HG03025 (cell line): ENCODE measurements at regions not wholly inside any gene's neighbourhood (a gene's known extent, or its start where the extent isn't known, plus 50 kb on each side); places are given as distances from the start of the nearest gene placed in this dataset.

ENCODE experiments used
- ATAC-seq: cut with Tn5 transposase; IDR thresholded peaks from one replicate; pipeline ENCODE4 v1.9.1; 2021; ENCODE audit warnings: mild to moderate bottlenecking, moderate library complexity; ENCODE audit not compliant: unreplicated experiment, low FRiP score

DNA sequence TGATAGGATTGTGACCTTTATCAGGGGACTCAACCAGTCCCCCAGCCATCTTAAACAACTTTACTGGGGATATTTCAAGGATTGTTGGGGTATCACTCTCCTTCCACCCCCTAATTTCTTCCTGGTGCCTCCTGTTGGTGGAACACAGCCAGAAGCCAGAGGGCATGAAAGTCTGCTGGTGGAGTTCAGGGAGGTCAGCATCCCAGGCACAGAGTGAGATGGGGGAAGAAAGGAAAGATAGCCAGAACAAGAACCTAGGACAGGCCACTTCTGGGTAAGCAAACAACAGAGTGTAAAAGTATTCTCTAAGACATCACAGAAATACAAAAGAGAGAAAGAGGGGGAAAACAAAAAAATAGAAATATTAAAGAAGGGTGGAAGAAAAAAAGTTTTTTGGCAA is 101.8 kb downstream of the SPRY2 start:
- ATAC-seq, result no peak

DNA sequence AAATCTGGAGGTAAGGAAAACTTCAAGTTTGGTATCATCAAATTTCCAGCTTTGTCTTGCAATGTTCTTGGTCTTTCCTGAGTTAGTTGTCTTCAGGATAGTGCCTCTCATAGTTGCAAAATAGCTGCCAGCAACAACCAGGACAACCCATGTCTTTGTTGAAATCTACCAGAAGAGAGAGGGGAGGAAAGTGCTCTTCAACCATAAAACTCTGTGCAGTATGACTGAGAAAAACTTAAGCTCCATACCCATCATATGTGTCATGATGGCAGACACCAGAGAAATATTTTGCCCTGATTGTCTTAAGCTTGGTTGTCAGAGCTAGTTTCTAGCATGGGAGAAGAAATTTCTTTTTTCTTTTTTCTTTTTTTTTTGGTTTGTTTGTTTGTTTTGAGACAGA is 103.3 kb downstream of the SPRY2 start:
- no peak for ATAC-seq

DNA sequence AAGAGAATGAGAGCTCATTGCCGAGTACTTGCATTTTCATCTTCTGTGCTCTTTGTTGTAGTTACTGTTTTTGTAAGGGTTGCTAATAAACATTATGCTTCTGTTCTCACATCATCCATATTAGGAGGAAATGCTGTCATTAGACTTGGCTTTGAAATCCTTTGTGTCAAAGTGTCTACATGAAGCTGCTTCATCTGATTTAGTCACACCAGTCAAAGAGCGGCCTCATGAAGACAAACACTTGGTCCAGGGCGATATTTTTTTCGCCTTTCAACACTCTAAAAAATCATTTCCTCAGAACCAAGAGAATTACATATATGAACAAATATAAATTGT is 105.0 kb downstream of the SPRY2 start:
- no peak for ATAC-seq

DNA sequence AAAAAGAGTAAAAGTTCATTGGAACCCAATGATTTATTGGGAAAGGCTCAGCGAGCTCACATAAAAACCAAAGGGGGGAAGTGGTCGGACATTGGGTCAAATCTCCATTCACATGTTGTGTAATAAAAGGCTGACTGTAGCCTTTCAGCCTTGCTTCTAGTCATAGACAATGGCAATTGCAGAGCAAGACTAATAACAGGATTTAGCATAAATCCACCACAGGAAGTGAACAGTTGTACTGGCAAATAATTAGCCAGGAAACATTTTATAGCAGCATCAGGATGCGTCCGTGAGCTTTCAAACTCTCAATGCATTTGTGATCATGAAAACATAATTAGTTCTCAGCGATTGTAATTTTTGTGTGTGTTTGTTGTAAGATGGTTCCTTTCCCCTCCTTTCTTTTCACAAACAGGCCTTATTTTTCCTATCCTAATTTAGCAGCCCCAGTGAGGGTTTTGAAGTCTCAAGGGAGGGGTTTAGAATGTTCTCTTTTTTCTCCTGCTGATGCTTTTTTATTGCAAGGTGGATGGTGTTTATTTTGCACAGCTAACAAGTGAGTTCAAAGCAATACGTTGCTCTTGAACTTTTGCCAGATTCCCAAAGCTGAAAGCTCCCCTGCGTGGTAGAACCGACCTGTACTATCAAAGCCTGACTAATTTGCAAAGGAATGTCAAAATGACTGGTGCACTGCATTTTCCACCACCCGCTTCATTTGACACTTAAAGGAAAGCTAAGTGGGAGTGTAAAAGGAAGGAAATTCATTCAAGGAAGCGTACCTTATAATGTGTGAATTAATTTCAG is 105.6 kb downstream of the SPRY2 start:
- ATAC-seq, result no peak

DNA sequence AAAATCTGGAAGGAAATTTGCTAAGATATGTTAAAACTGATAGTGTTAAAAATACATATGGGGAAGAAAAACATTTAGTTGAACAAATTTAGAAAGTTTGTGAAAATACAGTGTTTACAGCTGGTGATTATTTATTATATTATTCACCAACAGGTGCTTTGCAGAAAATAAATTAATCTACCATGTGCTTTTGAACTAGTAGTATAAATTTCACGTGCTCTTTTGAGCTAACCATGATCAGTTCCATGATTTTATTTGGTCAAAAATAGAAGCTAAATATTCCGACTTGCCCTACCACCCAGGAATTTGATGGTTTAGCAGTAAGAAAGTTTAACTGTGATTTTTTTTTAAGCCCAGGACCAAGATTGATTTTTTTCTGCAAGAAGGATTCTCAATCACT is 113.3 kb downstream of the SPRY2 start:
- ATAC-seq, result no peak

DNA sequence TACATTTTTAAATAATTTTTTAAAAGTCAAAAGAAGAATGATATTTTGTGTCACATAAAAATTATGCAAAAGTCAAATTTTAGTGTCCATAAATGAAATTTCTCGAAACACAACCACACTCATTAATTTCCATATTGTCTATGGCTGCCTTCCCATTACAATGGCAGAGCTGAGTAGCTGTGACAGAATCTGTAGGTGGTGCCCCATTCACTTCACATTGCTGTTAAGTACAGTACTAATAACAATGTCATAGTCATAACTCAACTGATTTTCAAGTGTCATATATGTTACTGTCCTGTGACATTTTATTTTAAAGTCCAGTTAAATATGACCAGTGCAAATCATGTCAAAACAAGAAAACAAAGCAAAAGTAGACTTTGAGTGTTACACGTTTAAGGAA is 114.3 kb downstream of the SPRY2 start:
- no peak for ATAC-seq

DNA sequence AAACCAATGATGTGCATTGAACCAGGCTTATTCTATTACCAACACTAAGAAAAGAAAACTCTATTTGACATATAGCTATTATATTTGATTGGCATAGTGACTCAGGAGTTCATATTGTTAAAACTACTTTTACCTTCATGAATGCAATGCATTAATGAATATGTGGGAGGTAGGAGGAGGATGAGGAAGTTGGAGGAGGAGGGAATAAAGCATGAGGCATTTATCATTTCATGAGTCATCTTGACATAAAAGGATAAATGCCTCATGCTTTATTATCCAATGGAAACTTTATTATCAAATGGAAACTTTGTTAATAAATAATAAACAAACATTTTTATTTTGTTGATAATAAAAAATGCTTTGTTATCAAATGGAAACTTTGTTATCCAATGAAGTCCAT is 116.5 kb downstream of the SPRY2 start:
- no peak for ATAC-seq

DNA sequence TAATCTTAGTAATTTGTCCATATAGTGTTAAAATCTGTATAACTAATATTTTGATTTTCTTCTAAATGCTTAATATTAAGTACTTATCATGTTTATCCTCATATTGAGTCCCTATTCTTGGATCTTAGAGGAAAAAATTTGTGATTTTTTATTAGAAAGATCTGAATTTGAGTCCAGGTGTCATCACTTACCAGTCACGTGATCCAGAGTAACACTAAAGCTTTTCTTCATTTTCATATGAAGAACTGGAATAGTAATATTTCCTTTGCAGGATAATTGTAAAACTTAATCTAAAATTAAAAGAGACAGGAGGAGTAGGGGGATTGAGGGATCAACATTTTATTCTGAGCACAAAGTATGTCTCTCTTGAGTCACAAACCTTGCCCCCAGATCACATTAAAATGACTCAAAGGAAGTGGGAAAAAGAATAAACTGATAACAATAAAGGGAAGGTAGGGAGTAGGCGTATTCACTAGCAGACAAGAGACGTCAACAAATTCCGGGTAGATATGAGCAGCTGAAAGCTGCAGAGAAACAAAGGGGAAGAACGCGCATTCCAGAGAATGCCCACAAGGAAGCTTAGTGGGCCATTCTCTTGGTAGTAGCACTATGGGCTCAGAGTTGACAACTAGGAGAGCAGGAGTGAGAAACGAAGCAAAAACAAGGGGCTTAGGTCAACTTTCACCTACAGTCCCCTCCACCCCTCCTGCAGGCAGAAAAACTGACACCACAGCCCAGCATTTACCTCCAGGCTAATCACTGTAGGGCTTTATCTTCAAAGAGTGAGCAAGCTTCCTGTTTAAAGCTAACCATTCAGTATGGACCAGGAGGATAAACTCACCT is 123.1 kb downstream of the SPRY2 start:
- ATAC-seq, result no peak

DNA sequence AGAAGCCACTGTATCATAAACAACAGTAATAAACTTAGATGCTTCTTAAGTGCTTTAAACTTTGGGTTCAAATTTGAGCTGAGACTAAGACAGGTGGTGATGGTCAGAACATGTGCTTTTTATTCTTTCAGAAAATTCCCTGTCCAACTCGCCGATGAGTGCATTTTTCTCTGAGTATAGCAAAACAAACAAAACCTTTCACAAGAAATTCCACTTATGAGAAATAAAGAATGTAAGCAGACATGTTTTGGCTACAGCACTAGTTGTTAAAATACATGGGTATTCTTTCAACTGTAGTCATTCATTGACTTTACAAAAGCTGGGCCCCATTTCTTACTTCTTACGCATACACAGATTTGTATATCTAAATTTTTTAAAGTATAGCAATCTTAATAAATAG is 125.6 kb downstream of the SPRY2 start:
- ATAC-seq, result no peak

DNA sequence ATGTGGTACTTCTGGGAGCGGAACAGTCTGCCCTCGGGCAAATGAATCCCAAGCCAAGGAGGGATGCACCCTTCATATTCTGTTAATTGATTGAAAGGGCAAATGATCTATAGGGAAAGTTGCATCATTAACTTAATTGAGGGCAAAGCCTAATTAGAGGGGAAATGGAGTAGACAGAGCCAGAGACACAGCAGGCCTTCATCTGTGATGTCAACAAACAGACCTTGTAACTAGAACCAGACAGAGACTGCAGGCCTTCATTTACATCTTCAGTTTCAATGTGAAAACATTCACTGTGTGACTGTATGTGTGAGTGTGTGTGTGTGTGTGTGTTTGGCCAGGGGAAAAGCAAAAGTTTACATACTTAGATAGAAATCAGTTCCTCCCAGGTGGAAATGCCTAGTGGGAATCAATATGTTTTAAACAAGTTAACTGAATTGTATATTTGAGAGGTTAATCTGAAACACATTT is 126.4 kb downstream of the SPRY2 start:
- ATAC-seq, result no peak

DNA sequence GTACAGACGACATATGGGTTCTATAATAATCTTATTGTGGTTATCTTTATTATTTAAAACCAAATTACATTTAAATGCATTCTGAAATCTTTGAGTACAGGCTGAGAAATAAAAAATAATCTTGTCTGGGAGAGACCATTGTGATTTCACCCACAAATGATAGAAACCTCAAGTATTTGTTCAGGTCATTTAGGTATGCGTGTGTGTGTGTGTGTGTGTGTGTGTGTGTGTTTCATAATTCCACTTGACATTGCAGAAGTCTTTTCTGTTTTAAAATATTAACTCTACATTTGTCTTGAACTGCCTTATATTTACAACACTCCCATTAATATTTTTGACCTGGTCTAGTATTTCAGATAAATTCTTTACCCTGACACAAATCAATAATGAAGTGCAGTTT is 126.9 kb downstream of the SPRY2 start:
- no peak for ATAC-seq

DNA sequence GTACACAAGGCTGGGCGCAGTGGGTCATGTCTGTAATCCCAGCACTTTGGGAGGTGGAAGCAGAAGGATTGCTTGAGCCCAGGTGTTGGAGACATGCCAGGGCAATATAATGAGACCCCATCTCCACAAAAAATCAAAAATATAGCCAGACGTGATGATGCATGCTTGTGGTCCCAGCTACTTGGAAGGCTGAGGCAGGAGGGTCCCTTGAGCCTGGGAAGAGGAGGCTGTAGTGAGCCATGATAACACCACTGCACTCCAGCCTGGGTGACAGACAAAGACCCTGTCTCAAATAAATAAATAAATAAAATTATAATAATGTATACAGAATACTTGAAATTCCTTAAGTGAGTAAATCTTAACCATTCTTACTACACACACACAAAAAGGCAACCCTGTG is 127.7 kb downstream of the SPRY2 start:
- no peak for ATAC-seq

DNA sequence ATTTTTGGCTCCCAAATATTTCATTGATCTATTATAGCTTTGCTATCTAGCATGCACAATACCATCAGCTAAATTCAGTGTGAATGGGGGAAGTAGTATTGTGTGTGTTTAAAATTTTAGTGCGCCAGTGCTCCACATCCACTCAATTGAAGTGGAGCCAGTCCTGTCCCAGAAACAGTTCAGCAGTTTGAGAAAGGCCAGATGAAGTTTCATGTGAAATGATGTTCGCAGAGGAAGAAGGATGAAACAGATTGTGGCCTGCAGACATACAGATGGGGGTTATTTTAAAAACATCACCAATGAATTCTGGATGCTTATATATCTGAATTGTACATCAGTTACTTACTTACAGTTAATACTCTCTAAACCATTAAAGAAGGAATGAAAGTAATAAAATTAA is 129.4 kb downstream of the SPRY2 start:
- ATAC-seq, result no peak

DNA sequence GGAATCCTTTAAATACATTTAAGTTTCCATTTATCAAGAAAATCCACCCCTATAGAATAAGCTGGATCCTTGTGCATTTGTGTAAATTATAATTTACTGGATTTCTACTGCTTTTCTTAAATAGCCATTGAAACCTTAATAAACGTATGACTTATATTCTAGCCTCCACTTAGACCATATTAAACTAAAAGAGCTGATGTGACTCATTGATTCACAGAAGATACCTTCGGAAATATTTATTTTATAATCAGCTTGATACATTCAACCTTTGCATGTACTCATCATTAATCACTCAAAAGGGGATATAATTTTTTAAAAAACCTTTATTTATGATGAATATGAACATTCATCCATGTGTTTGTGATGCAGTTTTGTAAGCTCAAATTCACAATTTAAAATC is 136.3 kb downstream of the SPRY2 start:
- ATAC-seq, result no peak

DNA sequence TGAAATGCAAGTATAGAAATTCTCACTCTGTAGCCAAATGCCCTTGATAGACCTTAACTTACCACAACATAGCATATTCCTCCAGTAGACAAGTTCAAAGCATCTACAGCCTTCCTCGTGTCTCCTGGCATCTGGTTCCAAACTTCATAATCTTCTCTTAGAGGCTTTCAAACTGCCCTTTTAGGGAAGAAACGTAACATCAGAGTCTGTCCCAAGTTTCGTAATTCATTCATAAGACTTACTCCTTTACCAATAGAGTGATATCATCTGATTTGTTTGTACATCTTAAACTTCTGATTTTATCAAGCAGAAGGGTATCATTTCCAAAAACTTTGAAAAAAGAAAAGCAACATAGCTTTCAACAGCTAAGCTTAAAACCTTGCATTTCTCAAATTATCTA is 137.4 kb downstream of the SPRY2 start:
- ATAC-seq, result no peak

DNA sequence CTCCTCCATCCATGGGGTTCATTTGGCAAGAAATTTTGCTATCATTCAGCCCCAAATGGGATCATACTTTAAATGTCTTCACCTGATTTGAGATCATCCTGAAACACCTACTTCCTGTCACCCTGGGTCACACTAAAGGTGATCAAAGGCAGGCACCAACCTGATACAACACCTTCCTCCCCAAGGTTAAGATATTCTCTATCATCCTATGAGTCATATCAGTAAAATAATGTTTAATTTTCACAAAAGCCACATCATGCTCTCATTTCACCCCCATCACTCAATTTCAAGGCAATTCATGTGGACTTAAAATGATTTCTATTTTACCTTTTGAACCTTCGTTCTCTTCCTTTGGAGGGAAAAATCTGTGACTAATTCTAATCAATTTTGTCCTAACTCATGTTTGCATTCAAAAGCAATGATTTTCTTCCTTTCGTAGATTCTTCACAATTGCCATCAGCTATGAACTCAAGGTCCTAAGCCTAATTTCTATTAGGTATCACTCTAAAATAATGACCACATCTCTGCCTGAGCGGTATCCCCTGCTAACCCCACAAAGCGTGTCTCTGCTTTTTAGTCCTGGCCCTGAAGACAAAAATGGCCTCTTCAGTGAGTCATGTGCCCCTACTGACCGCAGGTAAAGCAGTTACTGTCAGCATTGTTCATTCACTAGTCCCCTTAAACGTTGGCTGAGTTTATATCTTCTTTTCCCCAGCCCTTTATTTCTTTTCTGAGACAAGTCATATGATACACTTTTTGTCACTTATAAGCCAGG is 139.0 kb downstream of the SPRY2 start:
- no peak for ATAC-seq

DNA sequence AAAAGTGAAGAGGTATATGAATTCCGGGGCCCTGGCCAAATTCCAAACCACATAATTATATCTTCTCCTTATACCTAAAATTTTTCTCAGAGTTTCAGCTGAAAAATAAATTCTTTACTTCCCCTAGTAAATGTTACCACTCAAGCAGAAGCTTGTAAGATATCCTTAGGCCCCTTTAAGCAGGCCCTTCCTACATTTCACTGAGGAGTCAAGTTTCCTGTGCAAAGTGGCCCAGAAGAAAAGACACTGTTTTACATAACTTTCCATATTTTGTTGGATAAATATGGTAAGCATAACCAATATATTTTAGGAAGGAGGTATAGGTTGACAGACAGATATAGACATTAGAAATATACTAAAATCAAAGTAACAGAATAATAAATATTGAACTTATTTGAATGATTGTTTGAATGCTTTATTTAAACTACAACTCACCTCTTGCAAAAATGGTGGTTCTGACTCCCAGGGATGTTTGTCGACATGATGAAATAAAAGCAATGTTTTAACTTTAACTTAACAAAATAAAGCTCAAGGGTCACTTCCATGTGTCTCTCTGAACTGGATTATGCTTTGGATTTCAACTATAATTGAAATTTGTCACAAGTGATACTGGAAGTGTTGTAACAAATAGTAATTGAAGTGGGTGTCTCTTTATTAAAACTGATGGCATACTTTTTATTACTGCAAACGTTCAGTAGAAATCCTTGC is 141.2 kb downstream of the SPRY2 start:
- no peak for ATAC-seq

DNA sequence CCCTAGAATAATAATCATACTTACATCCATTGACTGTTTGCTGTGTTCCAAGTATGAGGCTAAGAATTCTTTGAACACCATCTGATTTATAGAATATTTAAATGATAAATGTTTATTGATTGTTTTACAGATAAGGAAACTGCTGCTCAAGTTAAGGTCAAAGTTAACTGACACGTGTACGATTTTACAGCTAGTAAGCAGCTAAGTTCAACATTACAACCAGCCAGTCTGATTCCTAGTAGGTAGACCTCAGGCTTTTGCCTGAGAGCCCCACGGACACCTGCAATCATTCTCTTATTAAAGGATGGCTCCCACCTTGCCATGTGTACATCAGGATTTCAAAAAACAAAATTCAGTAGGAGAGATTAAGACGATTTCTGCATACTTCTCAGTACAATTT is 141.9 kb downstream of the SPRY2 start:
- no peak for ATAC-seq

DNA sequence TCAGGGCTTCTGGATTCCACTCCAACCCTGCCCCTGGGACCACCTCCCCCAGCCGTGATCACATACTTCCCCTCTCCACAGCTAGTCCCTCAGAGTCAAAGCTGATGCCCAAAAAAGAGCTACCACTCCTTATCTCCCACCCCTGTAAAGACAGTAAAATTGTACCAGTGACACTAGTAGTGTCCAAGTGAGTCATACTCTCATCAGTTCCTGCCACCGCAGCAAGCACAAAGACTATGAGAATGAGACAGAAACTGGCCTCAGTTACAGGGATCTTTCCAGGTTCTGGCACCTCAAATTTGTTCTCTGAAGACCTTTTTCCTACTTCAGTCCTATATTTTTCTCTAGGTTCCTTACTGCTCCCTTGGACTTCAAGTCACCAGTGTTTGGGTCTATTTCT is 144.2 kb downstream of the SPRY2 start:
- ATAC-seq, result no peak

DNA sequence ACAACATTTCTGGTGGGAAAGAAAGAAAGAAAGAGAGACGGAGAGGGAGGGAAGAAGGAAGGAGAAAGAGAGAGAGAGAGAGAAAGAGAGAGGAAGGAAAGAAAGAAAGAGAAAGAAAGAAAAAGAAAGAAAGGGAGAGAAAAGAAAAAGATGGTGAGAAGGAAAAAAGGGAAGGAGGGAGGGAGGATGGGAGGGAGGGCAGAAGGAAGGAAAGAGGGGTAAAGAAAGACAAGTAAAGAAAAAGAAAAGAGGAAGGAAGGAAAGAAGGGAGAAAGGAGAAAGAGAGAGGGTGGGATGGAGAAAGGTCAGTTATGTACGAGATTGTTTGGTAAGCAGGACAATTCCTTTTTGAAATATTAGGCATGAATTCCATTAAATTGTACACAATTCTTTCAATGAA is 145.3 kb downstream of the SPRY2 start:
- no peak for ATAC-seq
